Astrocyte (in vitro differentiated cells and primary cell): ENCODE measurements at regions not wholly inside any gene's neighbourhood (a gene's known extent, or its start where the extent isn't known, plus 50 kb on each side); places are given as distances from the start of the nearest gene placed in this dataset.

ENCODE experiments used
- CTCF ChIP-seq: IDR thresholded peaks from 2 replicates; pipeline ENCODE4 v1.5.1; 2011; ENCODE audit warnings: low read depth, mild to moderate bottlenecking, inconsistent platforms, low read length, moderate library complexity; ENCODE audit not compliant: insufficient read depth
- EZH2 ChIP-seq: IDR thresholded peaks from 2 replicates; pipeline ENCODE4 v1.6.1; 2012; ENCODE audit warnings: mild to moderate bottlenecking, low read length, inconsistent platforms; ENCODE audit not compliant: insufficient read depth

- TF ChIP-seq EZH2 (no peak), CTCF (no peak)
Measured at GRCh38 chr21:43304206-43304605, 122.7 kb downstream of the SIK1 start.
